Testis (tissue), 2 donors: ENCODE measurements at regions not wholly inside any gene's neighbourhood (a gene's known extent, or its start where the extent isn't known, plus 50 kb on each side); places are given as distances from the start of the nearest gene placed in this dataset.
"Not testable (repeated sequence)": the region's sequence is repeated elsewhere in the genome, so short reads cannot be mapped to it uniquely, and the experiment has no call there.

Experiments used
- DNase-seq: peaks from one replicate; pipeline ENCODE4 v3.0.0-alpha.2; 2019
- H3K27ac ChIP-seq, 2 donors: fragments of 200-600 bp; sonication (generic); one replicate each; pipeline ENCODE4 v1.5.1; 2019
- H3K27me3 ChIP-seq: fragments of 200-600 bp; sonication (generic); one replicate; pipeline ENCODE4 v1.5.1; 2019
- H3K36me3 ChIP-seq: fragments of 200-600 bp; sonication (generic); one replicate; pipeline ENCODE4 v1.5.1; 2017; ENCODE audit warnings: low read depth; ENCODE audit errors: missing control alignments
- H3K4me1 ChIP-seq: fragments of 200-600 bp; sonication (generic); one replicate; pipeline ENCODE4 v1.5.1; 2019
- H3K4me3 ChIP-seq, 2 donors: fragments of 200-600 bp; sonication (generic); one replicate each; pipeline ENCODE4 v1.5.1; 2017 to 2019
- H3K9me3 ChIP-seq: fragments of 200-600 bp; sonication (generic); one replicate; pipeline ENCODE4 v1.5.1; 2017
- POLR2A ChIP-seq: fragments of 450-650 bp; IDR thresholded peaks from one replicate; pipeline ENCODE4 v1.6.1; 2017; ENCODE audit warnings: antibody characterized with exemption, mild to moderate bottlenecking, moderate library complexity
- WGBS, 2 donors: methylation state at CpG; one replicate each; pipeline ENCODE4 v1.1.5; 2018; 5-methylcytosine and 5-hydroxymethylcytosine counted together
- intact Hi-C: fragments of 100-400 bp; cut with DNase I; formaldehyde crosslinking; loops from one replicate; pipeline ENCODE4 v1.15.1; 2023; ENCODE audit warnings: low total_unique reads
- TF ChIP-seq, protein P1 (sequence below), 3 experiments: fragments of 450-650 bp in 2 of 3; fragments of 200-600 bp in 1 of 3; sonication (generic) in 1 of 3; IDR thresholded peaks; one replicate each; pipeline ENCODE4 v1.5.1; 2016 to 2019; ENCODE audit warnings: antibody characterized with exemption in 3 of 3, mild to moderate bottlenecking in 2 of 3, moderate library complexity in 1 of 3

DNA sequence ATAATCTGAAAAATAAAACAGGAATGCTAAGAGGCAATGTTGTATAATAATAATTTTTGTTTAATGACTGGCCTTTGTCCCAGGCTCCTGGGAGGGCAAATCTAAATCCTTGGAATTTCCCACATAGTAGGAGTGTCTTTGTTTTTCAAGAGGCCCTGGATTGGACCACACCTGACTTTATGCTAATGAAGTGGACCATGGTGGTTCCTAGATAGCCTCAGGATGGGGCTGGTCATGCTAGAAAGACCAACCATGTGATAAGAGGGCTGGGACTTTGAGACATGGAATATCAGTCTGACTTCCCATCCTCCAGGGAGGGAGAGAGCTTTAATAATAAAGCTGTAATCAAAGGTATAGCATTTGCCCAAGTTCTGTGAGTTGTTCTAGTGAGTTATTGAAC is 138.2 kb upstream of the RAB4A start:
- H3K4me3 ChIP-seq = no peak overlapping the region
- TF ChIP-seq, protein P1, sequence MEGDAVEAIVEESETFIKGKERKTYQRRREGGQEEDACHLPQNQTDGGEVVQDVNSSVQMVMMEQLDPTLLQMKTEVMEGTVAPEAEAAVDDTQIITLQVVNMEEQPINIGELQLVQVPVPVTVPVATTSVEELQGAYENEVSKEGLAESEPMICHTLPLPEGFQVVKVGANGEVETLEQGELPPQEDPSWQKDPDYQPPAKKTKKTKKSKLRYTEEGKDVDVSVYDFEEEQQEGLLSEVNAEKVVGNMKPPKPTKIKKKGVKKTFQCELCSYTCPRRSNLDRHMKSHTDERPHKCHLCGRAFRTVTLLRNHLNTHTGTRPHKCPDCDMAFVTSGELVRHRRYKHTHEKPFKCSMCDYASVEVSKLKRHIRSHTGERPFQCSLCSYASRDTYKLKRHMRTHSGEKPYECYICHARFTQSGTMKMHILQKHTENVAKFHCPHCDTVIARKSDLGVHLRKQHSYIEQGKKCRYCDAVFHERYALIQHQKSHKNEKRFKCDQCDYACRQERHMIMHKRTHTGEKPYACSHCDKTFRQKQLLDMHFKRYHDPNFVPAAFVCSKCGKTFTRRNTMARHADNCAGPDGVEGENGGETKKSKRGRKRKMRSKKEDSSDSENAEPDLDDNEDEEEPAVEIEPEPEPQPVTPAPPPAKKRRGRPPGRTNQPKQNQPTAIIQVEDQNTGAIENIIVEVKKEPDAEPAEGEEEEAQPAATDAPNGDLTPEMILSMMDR (IDR thresholded peaks at IDR 0.05) = no peak
- no peak for TF ChIP-seq POLR2A
- H3K27ac ChIP-seq = no peak overlapping the region
- no peaks in the 10 kb centered on the region for H3K4me1 ChIP-seq
- H3K27me3 ChIP-seq = no peaks in the 10 kb centered on the region
- no peak for DNase-seq
- H3K36me3 ChIP-seq = no peaks in the 10 kb centered on the region
- intact Hi-C loops = no loop called here
- H3K9me3 ChIP-seq = no peaks in the 10 kb centered on the region

DNA sequence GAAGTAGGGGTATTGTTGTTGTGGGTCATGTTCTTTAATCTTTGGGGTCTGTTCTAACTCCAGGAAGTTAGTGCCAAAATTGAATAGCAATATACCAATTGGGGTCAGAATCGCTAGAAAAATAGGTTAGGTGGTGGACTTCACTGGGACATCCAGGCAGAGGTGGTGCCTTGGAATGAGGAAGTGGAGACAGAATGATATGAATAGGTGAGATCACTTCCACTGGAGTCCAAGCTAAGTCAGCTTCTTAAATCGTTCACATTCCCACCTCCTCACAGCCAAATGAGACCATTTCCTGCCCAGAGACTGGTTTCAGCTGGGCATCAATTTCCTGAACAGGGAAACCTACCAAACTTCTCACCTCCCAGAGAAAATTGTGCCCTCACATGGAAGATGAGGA is 137.8 kb upstream of the RAB4A start:
- DNase-seq = no peak
- Histone ChIP-seq H3K4me3 (no peak overlapping the region), H3K9me3 (no peaks in the 10 kb centered on the region), H3K4me1 (no peaks in the 10 kb centered on the region), H3K27me3 (no peaks in the 10 kb centered on the region), H3K27ac (no peak overlapping the region), H3K36me3 (no peaks in the 10 kb centered on the region)
- 76 to 80% methylated on average over 2 of the region's 2 CpGs for WGBS, 2 donors
- intact Hi-C loops = no loop called here
- TF ChIP-seq, protein P1 (IDR thresholded peaks at IDR 0.05) = no peak
- TF ChIP-seq POLR2A = no peak

DNA sequence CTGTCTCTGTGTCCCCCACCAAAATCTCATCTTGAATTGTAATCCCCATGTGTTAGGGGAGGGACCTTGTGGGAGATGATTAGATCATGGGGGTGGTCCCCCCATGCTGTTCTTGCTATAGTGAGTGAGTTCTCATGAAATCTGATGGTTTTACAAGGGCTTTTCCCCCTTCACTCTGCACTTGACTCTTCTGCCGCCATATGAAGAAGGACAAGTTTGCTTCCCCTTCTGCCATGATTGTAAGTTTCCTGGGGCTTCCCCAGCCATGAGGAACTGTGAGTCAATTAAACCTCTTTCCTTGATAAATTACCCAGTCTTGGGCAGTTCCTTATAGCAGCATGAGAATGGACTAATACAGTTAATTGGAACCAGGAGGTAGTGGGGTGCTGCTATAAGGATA is 137.1 kb upstream of the RAB4A start:
- WGBS, 2 donors = 93 to 94% methylated on average over 1 of the region's 1 CpG
- TF ChIP-seq, protein P1 (IDR thresholded peaks at IDR 0.05) = no peak
- TF ChIP-seq POLR2A = no peak
- Histone ChIP-seq H3K4me1 (no peaks in the 10 kb centered on the region), H3K27ac (no peak overlapping the region), H3K4me3 (no peak overlapping the region), H3K27me3 (no peaks in the 10 kb centered on the region), H3K36me3 (no peaks in the 10 kb centered on the region), H3K9me3 (no peaks in the 10 kb centered on the region)
- DNase-seq = no peak
- intact Hi-C loops = no loop called here

DNA sequence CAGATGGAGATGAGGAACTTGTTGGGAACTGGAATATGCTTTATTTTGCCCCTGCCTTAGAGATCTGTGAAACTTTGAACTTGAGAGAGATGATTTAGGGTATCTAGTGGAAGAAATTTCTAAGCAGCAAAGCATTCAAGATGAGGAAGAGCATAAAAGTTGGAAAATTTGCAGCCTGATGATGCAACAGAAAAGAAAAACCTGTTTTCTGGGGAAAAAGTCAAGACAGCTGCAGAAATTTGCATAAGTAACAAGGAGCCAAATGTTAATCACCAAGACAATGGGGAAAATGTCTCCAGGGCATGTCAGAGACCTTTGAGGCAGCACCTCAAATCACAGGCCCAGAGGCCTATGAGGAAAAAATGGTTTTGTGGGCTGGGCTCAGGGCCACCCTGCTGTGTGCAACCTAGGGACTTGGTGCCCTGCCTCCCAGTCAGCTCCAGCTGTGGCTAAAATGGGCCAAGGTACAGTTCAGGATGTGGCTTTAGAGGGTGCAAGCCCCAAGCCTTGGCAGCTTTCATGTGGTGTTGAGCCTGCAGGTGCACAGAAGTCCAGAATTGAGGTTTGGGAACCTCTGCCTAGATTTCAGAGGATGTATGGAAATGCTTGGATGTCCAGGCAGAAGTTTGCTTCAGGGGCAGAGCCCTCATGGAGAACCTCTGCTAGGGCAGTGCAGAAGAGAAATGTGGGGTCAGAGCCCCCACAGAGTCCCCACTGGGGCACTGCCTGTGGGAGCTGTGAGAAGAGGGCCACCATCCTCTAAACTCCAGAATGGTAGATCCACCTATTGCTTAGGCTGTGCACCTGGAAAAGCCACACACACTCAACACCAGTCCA is 136.3 kb upstream of the RAB4A start:
- H3K36me3 ChIP-seq, H3K4me3 ChIP-seq, intact Hi-C loops, H3K27ac ChIP-seq, H3K4me1 ChIP-seq, H3K27me3 ChIP-seq, DNase-seq, H3K9me3 ChIP-seq: not testable (repeated sequence)

DNA sequence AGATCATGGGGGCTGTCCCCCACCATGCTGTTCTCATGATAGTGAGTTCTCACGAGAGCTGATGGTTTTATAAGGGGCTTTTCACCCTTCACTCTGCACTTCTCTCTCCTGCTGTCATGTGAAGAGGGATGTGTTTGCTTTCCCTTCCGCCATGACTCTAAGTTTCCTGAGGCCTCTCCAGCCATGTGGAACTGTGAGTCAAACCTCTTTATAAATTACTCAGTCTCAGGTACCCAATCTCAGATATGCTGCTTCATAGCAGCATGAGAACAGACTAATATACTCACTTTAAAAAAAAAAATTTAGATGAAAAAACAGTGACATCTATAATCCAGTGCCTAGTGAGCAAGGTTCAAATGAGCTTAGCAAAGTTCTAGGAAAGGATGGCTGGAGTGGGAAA is 135.1 kb upstream of the RAB4A start:
- no peak overlapping the region for H3K27ac ChIP-seq
- H3K27me3 ChIP-seq = no peaks in the 10 kb centered on the region
- no peak for DNase-seq
- intact Hi-C loops = no loop called here
- H3K36me3 ChIP-seq = no peaks in the 10 kb centered on the region
- WGBS, 2 donors = 94 to 96% methylated on average over 2 of the region's 2 CpGs
- no peaks in the 10 kb centered on the region for H3K4me1 ChIP-seq
- no peak overlapping the region for H3K4me3 ChIP-seq
- H3K9me3 ChIP-seq = no peaks in the 10 kb centered on the region
- TF ChIP-seq POLR2A = no peak
- TF ChIP-seq, protein P1 (IDR thresholded peaks at IDR 0.05) = no peak
